T-helper 1 cell treated with Interleukin-12 subunit alpha and Interleukin-12 subunit beta and Interleukin-4 antibody, amounts not matched to agents 30 ng/mL and 1 ng/mL, for 36 hours (primary cell): ENCODE measurements at regions not wholly inside any gene's neighbourhood (a gene's known extent, or its start where the extent isn't known, plus 50 kb on each side); places are given as distances from the start of the nearest gene placed in this dataset.

Experiments used
- intact Hi-C: fragments of 100-400 bp; cut with micrococcal nuclease; formaldehyde crosslinking; loops from one replicate; pipeline ENCODE4 v1.15.1; 2024

DNA sequence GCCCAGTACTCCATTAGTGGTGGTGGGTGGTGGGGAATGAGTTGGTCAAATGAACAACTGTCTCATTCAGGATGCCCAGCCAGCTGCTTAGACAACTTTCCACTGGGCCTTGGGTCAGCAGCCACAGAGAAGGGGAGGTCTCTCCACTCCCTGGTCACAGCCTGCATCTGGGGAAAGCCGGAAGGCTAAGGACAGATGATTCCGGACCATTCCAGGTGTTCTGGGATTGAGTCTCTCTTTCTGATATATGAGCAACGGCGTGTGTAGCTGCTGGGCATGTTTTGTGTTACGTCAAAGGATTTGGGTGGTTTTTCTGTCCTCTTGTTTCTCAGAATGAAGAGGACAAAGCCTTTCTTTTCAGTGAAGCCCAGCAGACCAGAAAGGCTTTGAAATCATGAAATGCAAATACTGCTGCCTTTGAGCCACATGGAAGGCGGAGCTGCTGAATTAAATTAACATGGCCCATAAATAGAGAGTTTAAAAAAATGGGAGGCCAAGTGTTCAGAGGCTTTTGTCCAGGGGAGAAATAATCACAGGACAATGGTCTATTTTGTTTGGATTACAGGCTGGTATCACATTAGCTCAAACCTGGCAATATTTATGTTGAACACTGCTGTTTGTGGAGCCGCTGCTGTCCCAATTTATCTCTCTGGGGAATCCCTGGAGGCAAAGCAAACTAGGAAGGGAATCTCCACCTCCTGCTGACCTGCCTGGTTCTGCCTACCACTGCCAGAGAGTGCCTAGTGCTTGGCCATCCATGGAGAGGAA, 234.4 kb upstream of the E2F8 start:
- intact Hi-C loops, result no loop called here

DNA sequence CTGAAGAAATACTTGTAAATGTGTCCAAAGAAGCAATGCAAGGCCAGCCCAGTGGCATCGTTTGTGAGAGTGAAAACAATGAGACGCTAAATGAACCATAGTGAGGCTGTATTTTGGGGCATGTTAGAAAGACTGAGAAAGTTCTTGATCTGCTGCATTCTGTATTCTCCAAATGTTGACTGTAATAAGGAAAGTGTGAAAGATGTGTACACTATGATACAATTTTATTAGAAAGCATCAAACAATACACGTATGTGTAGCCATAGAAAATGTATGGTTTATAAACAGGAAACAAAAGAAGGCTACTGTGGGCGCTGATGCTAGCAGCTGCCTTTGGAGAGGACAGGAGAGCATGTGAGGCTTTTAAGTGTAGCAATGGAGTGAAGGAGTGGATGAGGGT, 233.5 kb upstream of the E2F8 start:
- intact Hi-C loops, result no loop called here

DNA sequence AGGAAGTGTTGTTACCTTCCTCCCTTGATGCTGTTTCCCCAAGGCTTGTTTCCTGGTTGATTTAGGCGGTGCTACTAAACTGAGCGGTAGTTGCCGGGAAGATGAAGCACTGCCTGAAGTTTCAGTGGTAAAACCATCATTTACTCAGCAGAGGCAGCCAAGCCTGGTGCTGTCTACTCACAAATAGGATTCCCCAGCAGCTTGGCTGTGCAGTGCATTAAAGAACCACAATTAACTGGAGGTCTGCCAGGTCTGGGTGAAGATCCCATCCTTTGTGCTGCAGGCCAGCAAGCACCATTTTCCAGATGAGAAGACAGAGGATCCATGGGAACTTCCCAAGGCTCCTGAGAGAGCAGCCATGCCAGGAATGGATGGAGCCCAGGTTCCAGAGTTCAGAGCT, 231.9 kb upstream of the E2F8 start:
- intact Hi-C loops, result no loop called here

DNA sequence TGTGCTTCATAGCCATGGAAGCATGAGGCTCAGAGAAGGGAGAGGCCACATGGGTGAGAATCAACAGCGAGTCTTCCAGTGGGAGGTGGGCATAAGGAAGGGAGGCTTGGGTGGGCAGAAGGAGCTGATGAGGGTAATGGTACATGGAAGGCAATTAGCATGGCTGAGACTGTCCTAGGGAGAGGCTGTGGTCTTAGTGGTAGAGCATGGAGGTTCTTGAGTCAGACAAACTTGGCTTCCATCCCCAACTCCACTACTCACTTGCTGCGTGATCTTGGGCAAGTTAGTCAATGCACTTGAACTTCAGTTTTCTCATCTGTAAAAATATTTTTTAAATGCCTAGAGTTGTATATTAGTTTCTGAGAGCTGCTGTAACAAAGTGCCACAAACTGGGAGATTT, 227.2 kb upstream of the E2F8 start:
- intact Hi-C loops, result no loop called here

DNA sequence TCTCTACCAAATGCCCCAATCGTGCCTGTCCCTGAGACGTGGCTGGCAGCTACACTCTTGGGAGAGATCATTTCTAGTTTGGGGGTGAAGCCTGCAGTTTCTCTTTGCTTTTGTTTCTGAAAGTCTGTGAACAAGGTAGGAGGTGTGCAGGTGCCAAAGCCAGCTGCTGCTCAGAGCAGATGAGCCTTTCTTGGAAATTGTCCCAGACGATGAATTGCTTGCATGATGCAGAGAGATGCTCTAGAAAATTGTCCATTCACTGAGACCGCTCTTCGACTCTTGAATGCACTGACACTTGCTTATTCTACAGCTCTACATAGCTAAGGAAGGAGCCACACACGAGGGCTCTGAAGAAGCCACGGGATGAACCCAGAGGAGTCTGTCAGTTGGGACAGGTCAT, 225.6 kb upstream of the E2F8 start:
- intact Hi-C loops, result no loop called here

DNA sequence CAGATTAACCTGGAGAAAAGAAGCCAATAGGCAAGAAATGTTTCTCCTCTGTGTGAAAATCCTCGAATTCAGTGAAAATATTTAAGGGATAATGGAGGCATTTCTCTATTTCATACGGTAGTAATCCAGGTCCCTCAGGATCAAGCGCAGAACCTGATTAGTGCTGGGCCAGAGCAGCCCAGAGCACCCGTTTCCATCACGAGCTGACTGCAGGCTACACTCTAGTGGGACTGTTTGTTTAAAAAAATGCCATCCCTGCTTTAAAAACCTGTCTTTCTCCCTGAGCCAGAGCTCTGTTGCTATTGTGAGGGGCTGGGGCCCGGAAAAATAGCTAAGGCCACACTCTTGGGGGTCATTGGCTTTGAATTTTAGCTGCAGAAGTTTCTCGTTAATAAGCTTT, 223.2 kb upstream of the E2F8 start:
- intact Hi-C loops, result no loop called here

DNA sequence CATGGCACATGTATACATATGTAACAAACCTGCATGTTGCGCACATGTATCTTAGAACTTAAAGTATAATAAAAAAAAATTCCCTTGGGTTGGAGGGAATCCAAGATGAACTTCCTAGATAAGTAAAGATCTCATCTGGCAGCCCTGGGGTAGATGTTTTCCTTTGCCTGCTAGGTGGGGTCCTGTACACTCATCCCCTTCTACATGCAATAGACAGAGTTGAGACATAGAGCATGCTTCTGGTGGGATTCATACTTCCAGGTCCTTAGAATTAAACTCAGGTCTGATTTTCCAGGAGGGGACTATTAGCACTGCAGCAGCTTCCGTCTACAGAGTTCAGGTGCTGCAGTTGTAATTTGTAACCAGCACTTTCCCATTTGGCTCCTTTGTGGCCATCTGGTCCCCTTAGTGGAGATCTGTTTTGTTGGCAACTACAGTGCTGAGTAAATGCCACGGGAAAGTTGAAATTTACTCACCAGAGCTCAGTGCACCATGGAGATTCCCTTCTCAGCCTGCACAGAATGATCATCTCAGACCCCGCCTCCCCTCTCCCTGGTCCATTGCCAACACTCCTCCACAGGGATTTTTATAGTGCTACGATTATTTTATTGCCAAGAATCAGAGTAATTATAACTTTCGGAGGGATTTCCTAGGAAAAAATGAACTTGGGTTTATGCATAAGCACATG, 220.1 kb upstream of the E2F8 start:
- intact Hi-C loops, result no loop called here

DNA sequence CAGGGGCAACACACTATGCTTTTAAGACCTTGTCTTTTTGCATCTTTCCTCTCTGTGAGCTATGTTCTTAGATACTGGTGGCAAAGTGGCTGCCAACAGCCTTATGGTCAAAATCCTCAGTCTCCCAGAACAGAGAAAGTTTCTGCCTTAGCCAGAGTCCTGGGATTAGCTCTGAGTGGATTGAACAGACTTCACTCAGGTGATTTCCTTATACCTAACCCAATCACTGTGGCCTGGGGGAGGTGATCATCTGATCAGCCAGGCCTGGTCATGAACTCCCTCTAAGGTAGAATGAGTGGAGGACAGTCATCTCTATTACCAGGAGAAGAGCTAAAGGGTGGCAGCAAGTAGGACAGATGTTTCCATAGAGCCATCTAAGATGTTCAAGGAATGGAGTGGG, 218.5 kb upstream of the E2F8 start:
- intact Hi-C loops, result no loop called here

DNA sequence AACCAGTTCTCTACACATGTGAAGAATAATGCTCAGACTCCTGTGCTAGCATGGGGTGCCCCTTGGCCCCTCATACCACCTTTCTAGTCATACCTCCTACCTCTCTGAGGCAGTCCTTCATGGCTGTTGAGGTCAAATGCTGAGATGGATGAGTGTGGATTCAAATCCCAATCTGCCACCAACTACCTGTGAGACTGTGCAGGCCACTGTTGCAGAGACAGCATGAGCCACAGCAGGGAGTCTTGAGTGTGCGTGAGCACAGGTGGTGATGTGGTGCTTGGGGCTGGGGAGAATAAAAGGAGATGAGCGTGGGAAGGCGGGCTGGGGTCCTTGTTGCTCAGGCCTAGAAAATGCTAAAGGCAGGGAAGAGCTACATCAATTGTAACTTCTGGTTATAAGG, 218.0 kb upstream of the E2F8 start:
- intact Hi-C loops, result no loop called here

DNA sequence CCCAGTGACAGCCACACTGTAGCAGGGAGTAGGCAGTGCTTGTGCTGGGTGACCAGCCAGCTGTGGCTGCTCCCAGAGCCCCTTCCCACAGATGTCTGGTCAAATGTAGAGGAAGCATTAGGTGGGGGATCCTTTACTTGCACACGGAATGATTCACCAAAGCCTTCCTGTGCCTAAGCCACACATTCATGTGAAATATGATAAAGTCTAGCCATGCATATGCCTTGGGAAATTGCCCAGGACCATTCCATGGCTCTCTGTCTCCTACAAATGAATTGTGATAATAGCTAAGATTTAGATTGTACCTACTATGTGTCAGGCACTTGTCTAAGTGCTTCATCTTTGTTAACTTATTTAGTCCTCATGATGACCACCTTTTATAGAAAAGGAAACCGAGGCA, 217.5 kb upstream of the E2F8 start:
- intact Hi-C loops, result no loop called here

DNA sequence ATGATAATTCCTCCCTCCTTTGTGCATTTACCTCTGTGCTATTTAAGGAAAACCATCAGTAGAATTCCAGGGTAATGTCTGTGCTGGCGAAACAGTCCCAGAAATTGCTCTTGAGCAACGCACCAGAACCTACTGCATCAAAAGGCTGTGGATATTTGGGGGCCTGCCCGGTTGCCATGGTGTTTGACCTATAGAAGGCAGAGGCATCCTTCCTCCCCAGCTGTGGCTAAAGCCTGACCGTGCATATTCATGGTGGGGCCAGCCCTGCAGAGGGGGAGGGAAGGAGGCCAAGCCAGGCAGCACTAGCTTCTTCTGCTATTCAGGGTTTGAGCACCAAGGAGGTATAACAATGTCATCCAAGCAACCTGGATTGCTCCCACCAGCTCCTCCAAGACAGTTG, 215.0 kb upstream of the E2F8 start:
- intact Hi-C loops, result no loop called here

DNA sequence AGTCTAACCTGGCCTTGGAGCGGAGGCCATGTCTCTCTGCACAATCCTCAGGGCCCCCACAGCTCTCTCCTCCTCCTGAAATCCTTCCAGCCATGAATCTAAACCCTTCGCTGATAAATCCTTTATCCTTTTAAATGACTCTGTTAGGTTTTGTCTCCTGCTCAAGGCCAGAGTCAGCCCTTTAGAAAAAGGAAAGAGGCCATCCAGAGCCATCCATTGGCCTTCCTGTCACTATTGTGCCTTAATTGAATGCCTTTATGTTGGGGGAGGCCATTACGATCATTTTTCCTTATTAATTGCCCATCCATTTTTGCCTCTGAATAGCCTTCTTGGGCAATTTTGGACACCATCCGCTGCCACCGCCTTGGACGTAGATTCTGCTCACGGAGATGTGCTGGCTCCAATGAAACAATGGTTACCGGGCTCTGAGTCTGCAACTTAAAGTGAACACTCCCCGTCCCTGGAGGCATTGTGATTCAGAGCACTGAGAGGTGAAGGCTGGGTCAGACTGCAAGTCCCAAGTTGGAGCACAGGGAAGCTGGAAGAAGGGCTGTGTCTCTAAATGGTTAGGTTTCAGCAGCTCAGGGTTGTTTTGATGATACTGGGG, 213.0 kb upstream of the E2F8 start:
- intact Hi-C loops, result no loop called here

DNA sequence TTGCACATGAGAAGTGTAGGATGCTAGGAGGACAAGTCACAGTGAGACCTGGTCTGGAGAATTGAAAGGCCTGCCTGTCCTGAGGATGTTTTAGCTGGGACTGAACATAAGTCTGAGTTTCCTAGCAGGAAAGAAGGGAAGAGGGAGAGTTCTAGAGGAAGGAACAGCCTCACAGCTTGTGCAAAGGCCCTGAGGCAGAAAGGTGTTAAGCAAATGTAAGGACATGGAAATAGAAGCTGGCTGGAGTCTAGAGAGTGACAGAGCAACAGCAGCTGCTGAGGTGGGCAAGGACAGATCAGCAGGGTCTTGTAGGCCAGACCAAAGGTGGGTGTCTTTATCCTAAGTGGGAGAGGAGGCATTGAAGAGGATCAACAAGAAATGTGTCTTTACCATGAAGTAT, 210.9 kb upstream of the E2F8 start:
- intact Hi-C loops, result no loop called here

DNA sequence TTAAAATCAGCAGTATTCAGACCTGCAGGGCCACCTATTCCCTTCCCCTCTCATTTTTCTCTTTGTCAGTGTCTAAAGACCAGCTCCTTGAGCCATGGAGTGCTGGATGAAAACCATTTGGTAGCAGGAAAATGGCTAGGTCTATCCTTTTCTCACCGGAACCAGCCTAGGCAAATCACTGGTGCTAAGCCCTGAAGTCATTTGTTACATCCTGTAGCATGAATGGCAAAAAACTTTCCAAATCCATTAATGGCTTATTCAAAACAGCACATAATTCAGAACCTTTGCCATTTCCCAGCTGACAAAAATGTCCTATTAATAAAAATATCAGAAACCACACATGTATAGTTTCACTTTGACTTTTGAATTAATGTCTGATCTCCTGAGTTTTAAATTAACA, 209.5 kb upstream of the E2F8 start:
- intact Hi-C loops, result no loop called here

DNA sequence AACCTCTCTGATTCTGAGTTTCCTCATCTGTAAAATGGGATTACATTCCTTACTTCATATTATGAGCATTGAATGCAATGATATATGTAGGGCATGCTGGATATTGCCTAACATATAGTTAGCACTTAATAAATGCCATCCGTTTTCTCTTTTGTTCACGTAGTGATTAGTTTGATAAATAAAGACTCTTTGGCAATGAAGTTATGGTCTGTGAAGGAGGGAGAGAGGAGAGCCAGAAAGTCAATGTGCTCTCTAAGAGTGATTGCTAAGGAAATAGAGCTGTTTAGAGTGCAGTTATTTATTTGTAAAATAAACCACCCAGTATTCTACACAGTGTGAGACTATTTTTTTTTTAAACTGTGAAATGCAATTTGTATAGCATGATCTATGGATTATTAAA, 207.9 kb upstream of the E2F8 start:
- intact Hi-C loops, result no loop called here

DNA sequence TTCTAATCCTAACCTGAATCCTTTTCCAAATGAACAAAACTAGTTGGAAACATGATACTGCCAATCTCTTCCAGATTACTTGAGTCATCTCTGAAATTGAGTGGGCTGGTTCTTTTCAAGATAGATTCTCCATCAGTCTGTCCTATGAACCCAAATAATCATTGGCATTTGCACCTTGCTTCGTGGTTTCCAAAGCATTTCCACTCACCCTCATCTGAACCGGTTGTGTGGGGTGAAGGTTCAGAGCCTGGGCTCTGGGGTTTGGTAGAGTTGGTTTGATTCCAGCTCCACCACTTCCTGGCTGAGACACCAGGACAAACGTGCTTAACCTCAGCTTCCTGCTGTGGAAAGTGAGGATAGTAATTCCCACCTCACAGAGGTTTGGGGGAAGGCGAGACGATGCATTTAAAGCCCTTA, 206.4 kb upstream of the E2F8 start:
- intact Hi-C loops, result no loop called here

DNA sequence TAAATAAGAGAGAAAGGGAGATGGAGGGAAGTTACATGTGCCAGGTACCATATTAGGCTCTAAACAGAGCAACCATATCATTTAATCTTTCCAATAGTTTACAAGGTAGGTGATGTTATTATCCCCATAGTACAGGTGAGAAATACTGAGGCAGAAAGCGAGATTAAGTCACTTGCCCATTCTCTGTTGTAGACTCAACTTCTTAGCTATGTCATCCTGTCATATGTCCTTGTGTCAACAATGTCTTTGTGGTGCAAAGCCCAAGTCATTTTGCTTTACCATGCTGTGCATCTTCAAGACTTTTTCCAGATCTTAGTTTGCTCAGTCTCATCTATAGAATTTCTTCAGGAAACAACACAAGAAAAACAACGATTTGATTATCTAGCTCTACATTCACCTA, 205.0 kb upstream of the E2F8 start:
- intact Hi-C loops, result no loop called here

DNA sequence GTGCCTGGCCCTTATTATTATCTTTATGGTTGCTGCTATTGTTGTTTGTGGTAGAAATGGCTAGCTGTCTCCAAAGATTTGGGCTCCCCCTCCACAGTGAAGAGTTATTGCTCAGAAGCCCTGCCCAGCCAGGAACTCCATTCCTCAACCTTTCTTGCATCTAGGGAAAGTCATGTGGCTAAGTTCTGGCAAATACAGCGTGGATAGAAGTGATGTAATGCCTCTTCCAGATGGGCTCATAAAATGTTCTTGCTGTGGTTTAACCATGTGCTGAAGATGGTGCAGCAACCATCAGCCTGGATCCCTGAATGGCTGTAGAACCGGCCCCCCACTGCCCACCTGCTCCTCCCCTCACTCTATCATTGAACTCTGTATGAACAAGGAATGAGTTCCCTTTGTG, 203.5 kb upstream of the E2F8 start:
- intact Hi-C loops, result loop anchor here (5.0 kb wide), 1 partner anchor 52 kb away; no protein-coding TSS in a partner anchor

DNA sequence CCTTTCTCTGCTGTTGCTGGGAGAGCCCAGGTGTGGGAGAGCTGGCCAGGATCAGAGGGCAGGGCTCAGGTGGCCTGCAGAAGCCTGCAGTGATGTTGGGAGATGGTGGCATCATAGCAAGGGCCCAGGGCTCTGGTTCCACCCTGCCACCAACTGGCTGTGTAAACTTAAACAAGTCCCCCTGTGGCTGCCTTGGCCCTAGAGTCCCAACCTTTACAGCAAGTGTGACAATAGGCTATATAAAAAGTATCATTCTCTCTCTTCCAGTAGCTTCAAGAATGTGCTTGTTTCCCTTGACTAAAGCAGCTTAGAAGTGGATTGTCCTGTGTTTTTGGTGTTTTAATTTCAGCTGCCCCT, 201.8 kb upstream of the E2F8 start:
- intact Hi-C loops, result loop anchor here (5.0 kb wide), 1 partner anchor 50 kb away; no protein-coding TSS in a partner anchor

DNA sequence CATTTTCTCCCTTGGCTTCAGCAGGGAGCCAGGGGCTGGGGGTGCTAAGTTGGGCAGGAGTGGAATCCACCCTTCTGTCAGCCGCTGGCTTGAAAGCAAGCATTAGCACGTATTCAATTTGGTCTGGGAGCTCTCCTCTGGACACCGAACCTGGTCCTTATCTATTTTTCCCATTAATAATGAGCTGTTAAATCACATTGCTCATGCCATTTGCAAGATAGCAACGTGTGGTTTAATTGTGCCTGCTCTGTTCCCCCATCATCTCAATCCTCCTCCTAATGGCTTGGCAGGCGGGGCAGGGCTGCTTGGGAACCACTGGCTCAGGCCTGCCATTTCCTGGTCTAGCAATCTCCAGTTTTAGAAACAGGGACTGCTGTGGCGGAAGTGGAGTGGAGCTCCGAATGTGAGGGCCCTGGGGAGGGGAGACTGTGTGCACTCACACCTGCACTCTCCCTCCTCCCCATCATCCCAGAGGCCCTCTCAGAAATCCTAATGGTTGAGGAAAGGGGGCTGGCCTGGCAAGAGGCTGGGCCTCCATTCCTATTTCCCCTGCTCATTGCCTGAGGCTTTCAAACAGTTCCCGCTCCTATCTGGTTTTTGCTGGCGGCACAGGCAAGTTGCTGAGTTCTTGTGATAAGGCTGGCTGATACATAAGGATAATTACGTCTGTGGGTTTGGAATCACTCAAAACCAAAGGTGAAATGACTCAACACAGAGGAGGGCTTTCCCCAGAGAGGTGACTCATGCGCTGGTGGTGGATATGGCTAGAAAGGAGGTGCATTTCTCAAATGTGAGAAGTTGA, 201.2 kb upstream of the E2F8 start:
- intact Hi-C loops, result loop anchor here (5.0 kb wide), 1 partner anchor 50 kb away; no protein-coding TSS in a partner anchor

DNA sequence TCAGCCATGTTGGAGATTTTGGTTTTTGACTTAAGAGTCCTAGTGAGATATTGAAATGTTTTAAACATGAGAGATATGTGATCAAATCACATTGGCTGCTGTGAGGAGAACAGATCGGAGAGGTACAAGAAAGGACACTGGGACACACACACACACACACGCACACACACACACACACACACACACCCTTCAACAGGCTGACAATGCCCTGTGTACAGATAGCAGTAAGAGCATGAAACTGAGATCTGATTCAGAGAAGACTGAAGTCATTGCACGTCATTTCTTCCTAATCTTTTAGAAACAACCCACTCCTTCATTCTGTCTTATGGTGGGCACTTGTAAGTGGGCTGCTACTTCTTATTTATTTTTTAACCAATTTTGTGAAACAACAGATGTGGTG, 200.5 kb upstream of the E2F8 start:
- intact Hi-C loops, result loop anchor here (5.0 kb wide), 1 partner anchor 49 kb away; no protein-coding TSS in a partner anchor

DNA sequence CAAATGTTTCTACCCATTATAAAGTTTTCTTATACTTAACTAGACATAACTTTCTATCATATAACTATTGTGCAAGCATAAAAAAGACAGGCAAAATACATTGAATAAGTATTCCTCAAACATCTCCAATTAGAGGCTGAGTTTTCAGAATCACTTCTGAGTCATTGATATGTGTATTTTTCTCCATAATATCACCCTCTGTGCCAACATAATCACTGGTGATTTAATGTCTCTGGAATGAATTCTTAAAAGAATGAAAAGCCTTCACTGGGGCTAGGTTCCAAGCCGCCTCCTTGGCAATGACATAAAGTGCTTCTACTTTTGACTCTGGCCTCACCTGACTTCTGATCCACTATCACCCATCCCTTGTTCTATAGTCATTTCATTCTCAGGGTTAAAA, 197.0 kb upstream of the E2F8 start:
- intact Hi-C loops, result no loop called here
